LNCAP (cell line): ENCODE measurements at regions not wholly inside any gene's neighbourhood (a gene's known extent, or its start where the extent isn't known, plus 50 kb on each side); places are given as distances from the start of the nearest gene placed in this dataset.

ENCODE experiments used
- TF ChIP-seq, protein P1 (sequence below): fragments of 450-650 bp; IDR thresholded peaks from 2 replicates; pipeline ENCODE4 v1.5.1; 2017; ENCODE audit warnings: mild to moderate bottlenecking

DNA sequence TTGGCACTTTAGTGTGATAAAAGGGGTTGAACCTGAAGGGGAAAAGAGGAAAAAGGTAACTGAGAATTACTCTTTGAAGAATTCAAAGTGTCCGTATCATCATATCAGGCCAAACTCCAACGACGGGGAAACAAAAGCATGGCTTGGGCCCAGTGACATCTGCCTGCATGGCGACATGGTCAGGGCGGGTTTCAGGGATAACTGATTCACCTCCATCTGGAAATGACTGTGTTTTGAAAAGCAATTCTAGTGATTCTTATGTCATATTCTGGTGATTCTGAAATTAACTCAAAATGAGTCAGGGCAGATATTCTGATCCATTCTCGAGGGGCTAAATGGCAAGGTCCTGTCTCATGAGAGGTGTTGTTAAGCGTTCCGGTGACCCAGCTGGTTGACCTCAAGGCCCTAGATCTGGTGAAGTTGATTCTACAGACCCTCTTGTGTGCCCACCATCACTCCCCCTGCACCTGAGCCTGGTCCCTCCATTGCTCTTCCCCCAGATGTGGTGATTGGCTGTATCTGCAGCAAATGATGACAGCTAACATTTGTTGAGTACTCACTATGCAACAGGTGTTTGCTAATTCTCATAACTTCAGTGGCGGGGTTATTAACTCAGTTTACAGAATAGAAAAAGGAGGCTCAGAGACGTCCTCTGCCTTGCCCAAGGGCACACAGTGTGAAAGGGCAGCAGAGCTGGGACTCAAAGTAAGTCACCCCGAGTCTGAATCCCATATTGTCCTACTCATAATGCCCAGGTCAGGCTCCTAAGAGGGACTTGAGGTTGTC lies 251.8 kb downstream of the MAF start:
- TF ChIP-seq, protein P1, sequence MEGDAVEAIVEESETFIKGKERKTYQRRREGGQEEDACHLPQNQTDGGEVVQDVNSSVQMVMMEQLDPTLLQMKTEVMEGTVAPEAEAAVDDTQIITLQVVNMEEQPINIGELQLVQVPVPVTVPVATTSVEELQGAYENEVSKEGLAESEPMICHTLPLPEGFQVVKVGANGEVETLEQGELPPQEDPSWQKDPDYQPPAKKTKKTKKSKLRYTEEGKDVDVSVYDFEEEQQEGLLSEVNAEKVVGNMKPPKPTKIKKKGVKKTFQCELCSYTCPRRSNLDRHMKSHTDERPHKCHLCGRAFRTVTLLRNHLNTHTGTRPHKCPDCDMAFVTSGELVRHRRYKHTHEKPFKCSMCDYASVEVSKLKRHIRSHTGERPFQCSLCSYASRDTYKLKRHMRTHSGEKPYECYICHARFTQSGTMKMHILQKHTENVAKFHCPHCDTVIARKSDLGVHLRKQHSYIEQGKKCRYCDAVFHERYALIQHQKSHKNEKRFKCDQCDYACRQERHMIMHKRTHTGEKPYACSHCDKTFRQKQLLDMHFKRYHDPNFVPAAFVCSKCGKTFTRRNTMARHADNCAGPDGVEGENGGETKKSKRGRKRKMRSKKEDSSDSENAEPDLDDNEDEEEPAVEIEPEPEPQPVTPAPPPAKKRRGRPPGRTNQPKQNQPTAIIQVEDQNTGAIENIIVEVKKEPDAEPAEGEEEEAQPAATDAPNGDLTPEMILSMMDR = no peak

DNA sequence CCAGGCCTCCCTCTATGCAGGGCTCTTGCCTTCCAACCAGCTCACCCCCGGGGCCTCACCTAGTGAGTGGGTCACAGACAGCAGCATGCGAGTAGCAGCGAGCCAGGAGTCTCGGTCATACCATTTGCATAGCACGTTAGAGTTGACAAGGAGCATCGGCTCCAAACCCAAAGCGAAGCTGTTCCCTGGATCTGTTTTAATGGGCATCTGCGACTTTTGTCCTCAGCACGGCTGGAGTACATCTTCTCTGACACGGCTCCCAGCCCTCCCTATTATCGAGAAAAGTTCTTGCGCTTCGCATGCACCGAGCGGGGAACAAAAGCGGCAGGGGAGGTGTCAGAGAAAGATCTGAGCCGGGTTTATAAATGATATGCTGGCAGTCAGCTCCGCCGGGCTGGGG lies 253.3 kb downstream of the MAF start:
- TF ChIP-seq, protein P1 = no peak

DNA sequence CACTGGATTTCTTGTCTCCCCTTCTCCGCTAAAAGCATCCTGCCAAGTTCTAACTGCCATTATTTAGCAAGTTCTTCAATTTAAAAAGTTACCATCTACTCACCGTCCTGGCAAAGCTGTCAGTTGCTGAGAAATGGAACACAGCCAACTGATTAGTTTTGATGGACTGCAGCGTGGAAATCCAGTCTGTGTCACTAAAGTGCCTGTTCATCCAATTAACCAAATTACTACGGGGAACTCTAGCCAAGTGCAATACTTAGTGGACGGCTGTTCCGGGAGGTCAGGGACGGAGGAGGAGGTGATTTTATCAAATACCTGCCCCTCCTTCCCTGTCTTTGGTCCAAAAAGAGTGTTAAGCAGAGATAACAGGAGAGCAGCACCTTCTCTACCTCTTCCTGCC lies 260.7 kb downstream of the MAF start:
- TF ChIP-seq, protein P1 = no peak

DNA sequence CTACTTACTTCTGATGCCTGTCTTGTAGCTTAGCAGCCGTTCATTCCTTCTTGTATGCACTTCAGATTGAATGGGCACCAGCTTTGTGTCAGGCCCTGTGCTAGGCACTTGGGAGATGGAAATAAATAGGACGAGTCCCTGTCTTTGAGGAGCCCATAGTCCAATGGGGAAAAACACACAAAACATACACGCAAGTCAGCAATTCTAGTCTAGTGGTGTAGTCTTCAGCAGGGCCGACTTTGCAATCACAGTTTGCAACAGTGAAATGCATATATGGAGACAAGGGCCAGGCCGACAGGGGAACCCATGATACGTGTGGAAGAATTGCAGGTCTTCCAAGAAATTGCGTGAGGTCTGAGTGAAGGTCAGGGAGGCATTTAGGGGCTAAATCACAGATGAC lies 262.6 kb downstream of the MAF start:
- TF ChIP-seq, protein P1 = no peak

DNA sequence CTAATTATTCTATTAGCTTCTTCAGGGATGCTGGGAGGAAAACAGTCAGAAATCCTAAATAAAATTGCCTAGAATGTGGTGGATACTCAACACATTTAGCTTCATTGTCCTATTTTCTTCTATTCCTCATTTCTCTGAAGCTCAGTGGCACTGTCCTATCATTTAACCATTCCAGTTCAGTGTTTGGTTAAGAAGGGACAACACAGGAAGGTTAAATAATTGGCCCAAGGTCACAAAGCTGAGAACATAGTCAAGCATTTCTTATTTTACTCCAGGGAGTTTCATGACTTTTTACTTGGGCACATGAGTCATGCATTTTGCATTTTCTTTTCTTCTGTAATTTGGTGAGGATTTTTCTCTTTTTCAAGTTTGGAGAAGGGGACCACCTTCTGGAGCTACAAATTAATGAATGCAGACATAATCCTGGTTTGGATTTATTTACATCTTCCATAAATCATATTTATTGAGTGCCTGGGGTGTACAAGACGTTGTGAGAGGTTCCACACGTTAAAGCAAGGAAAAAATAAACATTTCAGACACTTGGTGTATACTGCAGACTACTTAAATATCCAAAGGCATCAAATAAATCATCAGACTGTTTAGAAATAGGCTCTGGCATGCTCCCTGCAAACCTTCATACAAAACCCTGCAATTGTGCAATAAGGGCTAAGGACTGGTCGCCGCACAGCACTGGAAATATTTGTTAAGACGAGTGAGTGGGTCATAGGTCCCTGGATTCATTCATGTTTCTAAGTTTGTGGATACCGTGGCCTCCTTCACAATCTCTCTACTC lies 263.9 kb downstream of the MAF start:
- TF ChIP-seq, protein P1 = no peak

DNA sequence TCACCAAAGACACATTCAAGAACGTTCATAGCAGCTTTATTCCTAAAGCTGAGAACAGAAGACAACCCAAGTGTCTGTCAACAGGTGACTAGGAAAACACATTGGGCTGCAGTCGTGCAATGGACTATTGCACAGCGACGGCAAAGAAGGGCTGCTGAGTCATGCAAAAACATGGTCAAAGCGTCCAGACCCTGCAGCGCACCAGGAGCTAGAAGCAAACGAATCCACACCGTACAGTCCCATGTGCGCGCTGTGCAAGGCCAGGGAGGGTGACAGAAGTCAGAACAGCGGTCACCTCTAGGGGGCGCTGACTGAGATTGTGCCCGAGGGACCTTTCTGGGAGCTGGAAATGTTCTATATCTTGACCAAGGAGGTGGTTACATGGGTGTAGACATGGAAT lies 266.4 kb downstream of the MAF start:
- TF ChIP-seq, protein P1 = peak; percentile 43; the same call in 1 of the 2 replicates

DNA sequence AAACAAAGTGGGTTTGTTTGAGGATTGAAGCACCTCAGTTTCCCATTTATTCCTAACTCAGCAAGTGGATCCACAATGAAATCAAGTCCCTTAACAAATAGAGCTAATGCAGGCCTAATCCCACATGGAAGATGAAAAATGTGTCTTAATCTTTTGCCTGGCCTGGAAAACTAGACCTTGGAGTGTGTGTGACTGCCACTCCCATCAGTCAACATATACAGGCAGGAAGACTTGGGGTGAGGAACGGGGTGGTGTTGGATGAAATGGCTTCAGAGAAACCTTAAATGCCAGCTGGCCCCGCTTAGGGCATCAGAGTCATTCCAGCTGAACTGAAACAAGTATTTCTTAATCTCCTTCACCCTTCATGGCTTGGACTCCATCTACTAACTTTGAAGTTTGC lies 269.5 kb downstream of the MAF start:
- TF ChIP-seq, protein P1 = no peak
